H9 (cell line): ENCODE measurements at regions not wholly inside any gene's neighbourhood (a gene's known extent, or its start where the extent isn't known, plus 50 kb on each side); places are given as distances from the start of the nearest gene placed in this dataset.

ENCODE experiments used
- DNase-seq: peaks from one replicate; pipeline ENCODE4 v3.0.0-alpha.2; 2017
- H2AFZ ChIP-seq: one replicate; pipeline ENCODE4 v1.6.1; 2013; ENCODE audit warnings: mild to moderate bottlenecking, low read length, control low read depth, moderate library complexity
- H2AK5ac ChIP-seq: 2 replicates; pipeline ENCODE4 v1.6.1; 2013; ENCODE audit warnings: low read length, control low read depth, mixed read lengths; ENCODE audit not compliant: insufficient read length
- H2BK120ac ChIP-seq: one replicate; pipeline ENCODE4 v1.6.1; 2013; ENCODE audit warnings: low read depth, mild to moderate bottlenecking, low read length, control low read depth, inconsistent platforms; ENCODE audit not compliant: poor library complexity, severe bottlenecking
- H2BK12ac ChIP-seq: 2 replicates; pipeline ENCODE4 v1.6.1; 2013; ENCODE audit warnings: low read length, control low read depth, mixed read lengths, low read depth; ENCODE audit not compliant: insufficient read length
- H2BK15ac ChIP-seq: 2 replicates; pipeline ENCODE4 v1.6.1; 2013; ENCODE audit warnings: low read depth, low read length, control low read depth
- H2BK20ac ChIP-seq: one replicate; pipeline ENCODE4 v1.6.1; 2013; ENCODE audit warnings: low read depth, mild to moderate bottlenecking, low read length, control low read depth, inconsistent platforms; ENCODE audit not compliant: poor library complexity, severe bottlenecking
- H2BK5ac ChIP-seq: 2 replicates; pipeline ENCODE4 v1.6.1; 2013; ENCODE audit warnings: low read length, control low read depth, mixed read lengths; ENCODE audit not compliant: insufficient read length
- H3K14ac ChIP-seq: 2 replicates; pipeline ENCODE4 v1.6.1; 2013; ENCODE audit warnings: low read length, control low read depth; ENCODE audit not compliant: insufficient read depth
- H3K18ac ChIP-seq: 2 replicates; pipeline ENCODE4 v1.6.1; 2013; ENCODE audit warnings: low read depth, mild to moderate bottlenecking, mixed read lengths, low read length, control low read depth; ENCODE audit not compliant: insufficient read length
- H3K23ac ChIP-seq: 2 replicates; pipeline ENCODE4 v1.6.1; 2013; ENCODE audit warnings: low read length, control low read depth, mixed read lengths, low read depth; ENCODE audit not compliant: insufficient read length
- H3K23me2 ChIP-seq: 2 replicates; pipeline ENCODE4 v1.6.1; 2013; ENCODE audit warnings: low read depth, mild to moderate bottlenecking, mixed read lengths, low read length, control low read depth; ENCODE audit not compliant: insufficient read length, poor library complexity, severe bottlenecking
- H3K27ac ChIP-seq: 2 replicates; pipeline ENCODE4 v1.5.1; 2013; ENCODE audit warnings: low read length, control low read depth, mixed read lengths, low read depth; ENCODE audit not compliant: insufficient read length
- H3K27me3 ChIP-seq: 2 replicates; pipeline ENCODE4 v1.6.1; 2013; ENCODE audit warnings: low read length, control low read depth, inconsistent platforms; ENCODE audit not compliant: insufficient read depth
- H3K4ac ChIP-seq: 2 replicates; pipeline ENCODE4 v1.6.1; 2013; ENCODE audit warnings: low read depth, mild to moderate bottlenecking, control low read depth, inconsistent platforms, low read length, moderate library complexity
- H3K4me1 ChIP-seq: 2 replicates; pipeline ENCODE4 v1.6.1; 2013; ENCODE audit warnings: low read length, control low read depth, inconsistent platforms; ENCODE audit not compliant: insufficient read depth
- H3K4me2 ChIP-seq: 2 replicates; pipeline ENCODE4 v1.6.1; 2013; ENCODE audit warnings: low read length, control low read depth, mixed read lengths; ENCODE audit not compliant: insufficient read length, insufficient read depth
- H3K56ac ChIP-seq: 2 replicates; pipeline ENCODE4 v1.6.1; 2013; ENCODE audit warnings: low read depth, mild to moderate bottlenecking, mixed read lengths, low read length, control low read depth; ENCODE audit not compliant: insufficient read length
- H3K79me1 ChIP-seq: 2 replicates; pipeline ENCODE4 v1.6.1; 2013; ENCODE audit warnings: low read depth, mild to moderate bottlenecking, moderate library complexity, low read length, control low read depth, inconsistent platforms; ENCODE audit not compliant: insufficient read depth, poor library complexity, severe bottlenecking
- H3K79me2 ChIP-seq: 2 replicates; pipeline ENCODE4 v1.6.1; 2013; ENCODE audit warnings: low read length, control low read depth, inconsistent platforms; ENCODE audit not compliant: insufficient read depth
- H3K9ac ChIP-seq: 2 replicates; pipeline ENCODE4 v1.6.1; 2013; ENCODE audit warnings: low read length, control low read depth, mixed read lengths; ENCODE audit not compliant: insufficient read length; ENCODE audit errors: extremely low read depth
- H3K9me3 ChIP-seq: one replicate; pipeline ENCODE4 v1.6.1; 2013; ENCODE audit warnings: low read depth, low read length, inconsistent platforms; ENCODE audit not compliant: control insufficient read depth
- H3T11ph ChIP-seq: one replicate; pipeline ENCODE4 v1.6.1; 2013; ENCODE audit warnings: mild to moderate bottlenecking, low read length, control low read depth, inconsistent platforms
- H4K20me1 ChIP-seq: one replicate; pipeline ENCODE4 v1.6.1; 2013; ENCODE audit not compliant: control insufficient read depth, insufficient read length, insufficient read depth
- H4K5ac ChIP-seq: 2 replicates; pipeline ENCODE4 v1.6.1; 2013; ENCODE audit warnings: low read depth, mild to moderate bottlenecking, mixed read lengths, low read length, control low read depth; ENCODE audit not compliant: insufficient read length
- H4K8ac ChIP-seq: replicated peaks from 2 replicates; pipeline ENCODE4 v1.6.1; 2013; ENCODE audit warnings: low read length, control low read depth, mixed read lengths, low read depth; ENCODE audit not compliant: insufficient read length
- H4K91ac ChIP-seq: 2 replicates; pipeline ENCODE4 v1.6.1; 2013; ENCODE audit warnings: low read depth, mild to moderate bottlenecking, moderate library complexity, mixed read lengths, low read length, control low read depth; ENCODE audit not compliant: insufficient read length
- H3K27ac Mint-ChIP-seq, 3 experiments: 2 replicates in 2 of 3; 3 replicates in 1 of 3; pipeline ENCODE4 v1.8.0; 2020 to 2021; ENCODE audit warnings: mixed read lengths in 3 of 3, mild to moderate bottlenecking in 1 of 3, moderate library complexity in 1 of 3
- H3K27me3 Mint-ChIP-seq: 2 replicates; pipeline ENCODE4 v1.8.0; 2021; ENCODE audit warnings: low read depth, mild to moderate bottlenecking, moderate library complexity, mixed read lengths
- H3K36me3 Mint-ChIP-seq, 3 experiments: 2 replicates in 2 of 3; 3 replicates in 1 of 3; pipeline ENCODE4 v1.8.0; 2020 to 2021; ENCODE audit warnings: low read depth in 3 of 3, mixed read lengths in 3 of 3; ENCODE audit not compliant: insufficient read depth in 1 of 3
- H3K4me1 Mint-ChIP-seq, 2 experiments: 2 replicates each; pipeline ENCODE4 v1.8.0; 2020; ENCODE audit warnings: mixed read lengths in 2 of 2
- H3K4me3 Mint-ChIP-seq, 2 experiments: 2 replicates in 1 of 2; 3 replicates in 1 of 2; pipeline ENCODE4 v1.8.0; 2020 to 2021; ENCODE audit warnings: mild to moderate bottlenecking in 2 of 2, mixed read lengths in 2 of 2, moderate library complexity in 1 of 2
- H3K9me3 Mint-ChIP-seq, 2 experiments: 2 replicates in 1 of 2; 3 replicates in 1 of 2; pipeline ENCODE4 v1.8.0; 2020; ENCODE audit warnings: mild to moderate bottlenecking in 2 of 2, mixed read lengths in 2 of 2, moderate library complexity in 1 of 2
- WGBS: extraction: QIAGEN DNeasy Blood & Tissue Kit; methylation state at CpG from one replicate; pipeline ENCODE4 v1.1.7; 2013; ENCODE audit warnings: missing lambda C conversion rate, low lambda C conversion rate, mixed read lengths; ENCODE audit not compliant: insufficient read length; ENCODE audit errors: extremely low coverage; 5-methylcytosine and 5-hydroxymethylcytosine counted together
- TF ChIP-seq, protein P1 (sequence below): fragments of 200-600 bp; sonication (generic); conservative IDR thresholded peaks from 3 replicates; pipeline ENCODE4 v1.8.0; 2021; ENCODE audit warnings: antibody characterized with exemption, mild to moderate bottlenecking

DNA sequence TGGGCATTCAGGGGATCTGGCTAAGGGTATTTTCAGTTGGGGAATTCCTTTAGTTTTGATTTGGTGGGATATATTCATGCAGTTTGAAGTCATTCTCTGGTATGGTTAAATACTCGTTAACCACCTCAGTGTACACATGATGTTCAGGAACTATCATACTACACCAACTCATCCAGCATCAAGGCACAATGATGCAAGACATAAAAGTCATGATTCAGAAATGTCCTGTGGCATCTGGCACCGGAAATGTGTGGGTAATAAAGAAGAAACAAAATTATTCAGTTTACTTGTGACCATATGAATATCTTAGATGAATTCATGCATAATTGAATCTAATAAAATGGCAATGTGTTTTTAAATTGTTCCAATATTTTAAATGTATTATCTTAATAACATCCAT, 129.0 kb upstream of the BMP5 start:
- Histone ChIP-seq H3K14ac (no peak overlapping the region), H2AK5ac (no peak overlapping the region), H3K4me1 (no peaks in the 10 kb centered on the region), H3K9ac (no peak overlapping the region), H3K23me2 (no peaks in the 10 kb centered on the region), H3K79me2 (no peaks in the 10 kb centered on the region), H2BK15ac (no peak overlapping the region), H2BK12ac (no peak overlapping the region), H3K23ac (no peak overlapping the region), H2BK5ac (no peak overlapping the region), H3K56ac (no peak overlapping the region), H4K8ac (no peak overlapping the region), H2AFZ (no peak overlapping the region), H4K91ac (no peak overlapping the region), H4K20me1 (no peaks in the 10 kb centered on the region), H3K27ac (no peak overlapping the region), H2BK20ac (no peak overlapping the region), H3T11ph (no peak overlapping the region), H3K9me3 (no peaks in the 10 kb centered on the region), H2BK120ac (no peak overlapping the region), H3K18ac (no peak overlapping the region), H3K27me3 (no peaks in the 10 kb centered on the region; the same call in 1 of the 2 replicates), H3K4ac (no peak overlapping the region), H3K79me1 (no peaks in the 10 kb centered on the region), H4K5ac (no peak overlapping the region), H3K4me2 (no peak overlapping the region)
- Mint-ChIP-seq H3K4me1 (no peaks in the 10 kb centered on the region), H3K27ac (no peak overlapping the region), H3K27me3 (no peaks in the 10 kb centered on the region), H3K9me3 (peaks cover 0 to 5% of the 10 kb centered on the region in 2 experiments; a peak in 1 of 5 replicates), H3K36me3 (no peaks in the 10 kb centered on the region), H3K4me3 (no peak overlapping the region)
- no peak for DNase-seq
- TF ChIP-seq, protein P1, sequence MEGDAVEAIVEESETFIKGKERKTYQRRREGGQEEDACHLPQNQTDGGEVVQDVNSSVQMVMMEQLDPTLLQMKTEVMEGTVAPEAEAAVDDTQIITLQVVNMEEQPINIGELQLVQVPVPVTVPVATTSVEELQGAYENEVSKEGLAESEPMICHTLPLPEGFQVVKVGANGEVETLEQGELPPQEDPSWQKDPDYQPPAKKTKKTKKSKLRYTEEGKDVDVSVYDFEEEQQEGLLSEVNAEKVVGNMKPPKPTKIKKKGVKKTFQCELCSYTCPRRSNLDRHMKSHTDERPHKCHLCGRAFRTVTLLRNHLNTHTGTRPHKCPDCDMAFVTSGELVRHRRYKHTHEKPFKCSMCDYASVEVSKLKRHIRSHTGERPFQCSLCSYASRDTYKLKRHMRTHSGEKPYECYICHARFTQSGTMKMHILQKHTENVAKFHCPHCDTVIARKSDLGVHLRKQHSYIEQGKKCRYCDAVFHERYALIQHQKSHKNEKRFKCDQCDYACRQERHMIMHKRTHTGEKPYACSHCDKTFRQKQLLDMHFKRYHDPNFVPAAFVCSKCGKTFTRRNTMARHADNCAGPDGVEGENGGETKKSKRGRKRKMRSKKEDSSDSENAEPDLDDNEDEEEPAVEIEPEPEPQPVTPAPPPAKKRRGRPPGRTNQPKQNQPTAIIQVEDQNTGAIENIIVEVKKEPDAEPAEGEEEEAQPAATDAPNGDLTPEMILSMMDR, result no peak
- no CpG with 5 or more reads among the region's 2 CpGs for WGBS
